ENCODE measurements at regions not wholly inside any gene's neighbourhood (a gene's known extent, or its start where the extent isn't known, plus 50 kb on each side); places are given as distances from the start of the nearest gene placed in this dataset.

GRCh38 chr18:40473221-40474029 is 1481.6 kb upstream of the PIK3C3 start:
- Mint-ChIP-seq H3K36me3 (no peaks in the 10 kb centered on the region), H3K27me3 (no peaks in the 10 kb centered on the region), H3K4me1 (no peaks in the 10 kb centered on the region), H3K27ac (no peak overlapping the region), H3K4me3 (no peak overlapping the region), H3K9me3 (peaks cover 3 to 25% (median 13%) of the 10 kb centered on the region in 8 donors)
- ChIA-PET CTCF (ENCODE audit: partially characterized antibody) (no interaction called here), POLR2A (ENCODE audit: partially characterized antibody) (no interaction called here)
- Histone ChIP-seq H3K4me3 (ENCODE audit: low read length in 2 of 2) (no peak overlapping the region), H3K9me3 (ENCODE audit: control insufficient read depth in 1 of 2, low read length in 2 of 2) (peaks cover 0 to 6% of the 10 kb centered on the region in 2 donors), H3K27me3 (ENCODE audit: insufficient read depth, low read length) (no peaks in the 10 kb centered on the region), H3K36me3 (ENCODE audit: insufficient read depth, low read length) (no peaks in the 10 kb centered on the region), H3K4me1 (ENCODE audit: insufficient read depth, low read length) (no peaks in the 10 kb centered on the region), H3K27ac (ENCODE audit: low read depth, low read length) (no peak overlapping the region)
- intact Hi-C loops (cut with micrococcal nuclease), result no loop called here
- no peak for DNase-seq

DNA sequence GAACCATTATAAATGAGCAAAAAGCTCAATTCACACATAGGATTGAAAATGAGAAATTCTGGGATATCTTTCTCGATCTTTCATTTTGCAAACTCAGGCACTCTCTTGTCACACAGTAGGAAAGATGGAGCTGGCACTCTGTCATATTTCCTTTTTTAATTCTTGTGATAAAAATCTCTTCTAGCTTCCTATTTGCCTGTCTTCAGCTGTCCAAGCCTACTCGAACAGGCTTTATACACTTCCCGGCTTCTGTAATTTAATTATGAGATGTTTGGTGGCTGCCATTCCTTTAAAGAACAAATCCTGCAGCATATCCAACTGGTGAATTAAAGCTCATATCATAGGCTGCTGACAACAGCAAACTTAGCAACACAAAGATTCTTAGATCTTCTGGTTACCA is 1484.3 kb upstream of the PIK3C3 start:
- intact Hi-C loops (cut with micrococcal nuclease), result no loop called here

DNA sequence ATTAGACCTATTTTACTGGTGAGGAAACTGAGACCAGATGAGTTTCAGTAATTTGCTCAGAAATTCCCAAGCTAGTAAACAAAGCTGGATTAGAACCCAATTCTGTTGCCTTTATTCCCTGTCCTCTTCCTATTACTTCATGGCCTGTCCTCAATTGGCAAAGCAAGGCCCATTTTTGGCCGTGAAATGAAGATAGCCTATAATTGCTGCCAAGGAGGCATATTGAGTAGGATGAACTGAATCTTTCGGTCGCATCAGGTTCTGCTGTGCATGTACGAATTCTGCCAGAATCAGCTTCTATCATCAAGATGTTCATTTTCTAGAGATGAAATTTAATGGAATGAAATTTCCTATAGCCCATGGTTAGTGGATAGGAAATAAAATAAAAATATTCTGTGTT is 1485.2 kb upstream of the PIK3C3 start:
- DNase-seq, result no peak
- Mint-ChIP-seq H3K27ac (no peak overlapping the region), H3K36me3 (no peaks in the 10 kb centered on the region), H3K27me3 (no peaks in the 10 kb centered on the region), H3K4me1 (no peaks in the 10 kb centered on the region), H3K4me3 (no peak overlapping the region), H3K9me3 (peaks cover 7 to 29% (median 15%) of the 10 kb centered on the region in 8 donors)
- no peaks in the 10 kb centered on the region for H3K4me1 ChIP-seq (ENCODE audit: insufficient read depth, low read length)
- H3K36me3 ChIP-seq (ENCODE audit: insufficient read depth, low read length), result no peaks in the 10 kb centered on the region
- no peaks in the 10 kb centered on the region for H3K27me3 ChIP-seq (ENCODE audit: insufficient read depth, low read length)
- H3K9me3 ChIP-seq (ENCODE audit: control insufficient read depth in 1 of 2, low read length in 2 of 2), result peaks cover 0 to 6% of the 10 kb centered on the region in 2 donors
- H3K4me3 ChIP-seq (ENCODE audit: low read length in 2 of 2), result no peak overlapping the region
- H3K27ac ChIP-seq (ENCODE audit: low read depth, low read length), result no peak overlapping the region
- POLR2A ChIA-PET (ENCODE audit: partially characterized antibody), result no interaction called here
- intact Hi-C loops (cut with micrococcal nuclease), result no loop called here
- CTCF ChIA-PET (ENCODE audit: partially characterized antibody), result no interaction called here

More for the DNA sequence above, 1484.3 kb upstream of the PIK3C3 start:
- Mint-ChIP-seq H3K27me3 (no peaks in the 10 kb centered on the region), H3K36me3 (no peaks in the 10 kb centered on the region), H3K27ac (no peak overlapping the region), H3K4me1 (no peaks in the 10 kb centered on the region), H3K4me3 (no peak overlapping the region), H3K9me3 (peaks cover 6 to 25% (median 15%) of the 10 kb centered on the region in 8 donors)
- no peaks in the 10 kb centered on the region for H3K4me1 ChIP-seq (ENCODE audit: insufficient read depth, low read length)
- no peaks in the 10 kb centered on the region for H3K27me3 ChIP-seq (ENCODE audit: insufficient read depth, low read length)
- peaks cover 0 to 6% of the 10 kb centered on the region in 2 donors for H3K9me3 ChIP-seq (ENCODE audit: control insufficient read depth in 1 of 2, low read length in 2 of 2)
- ChIA-PET POLR2A (ENCODE audit: partially characterized antibody) (no interaction called here), CTCF (ENCODE audit: partially characterized antibody) (no interaction called here)
- H3K36me3 ChIP-seq (ENCODE audit: insufficient read depth, low read length), result no peaks in the 10 kb centered on the region
- H3K4me3 ChIP-seq (ENCODE audit: low read length in 2 of 2), result no peak overlapping the region
- DNase-seq, result no peak
- H3K27ac ChIP-seq (ENCODE audit: low read depth, low read length), result no peak overlapping the region

- Histone ChIP-seq H3K27me3 (ENCODE audit: insufficient read depth, low read length) (no peaks in the 10 kb centered on the region), H3K4me1 (ENCODE audit: insufficient read depth, low read length) (no peaks in the 10 kb centered on the region), H3K9me3 (ENCODE audit: control insufficient read depth in 1 of 2, low read length in 2 of 2) (peaks cover 0 to 6% of the 10 kb centered on the region in 2 donors), H3K36me3 (ENCODE audit: insufficient read depth, low read length) (no peaks in the 10 kb centered on the region), H3K27ac (ENCODE audit: low read depth, low read length) (no peak overlapping the region), H3K4me3 (ENCODE audit: low read length in 2 of 2) (no peak overlapping the region)
- Mint-ChIP-seq H3K27me3 (no peaks in the 10 kb centered on the region), H3K4me3 (no peak overlapping the region), H3K4me1 (no peaks in the 10 kb centered on the region), H3K27ac (no peak overlapping the region), H3K36me3 (no peaks in the 10 kb centered on the region), H3K9me3 (peaks cover 7 to 28% (median 15%) of the 10 kb centered on the region in 8 donors)
- DNase-seq, result no peak
- intact Hi-C loops (cut with micrococcal nuclease), result no loop called here
- POLR2A ChIA-PET (ENCODE audit: partially characterized antibody), result no interaction called here
- CTCF ChIA-PET (ENCODE audit: partially characterized antibody), result no interaction called here
Measured at GRCh38 chr18:40469316-40469715, 1485.7 kb upstream of the PIK3C3 start.

GRCh38 chr18:40464032-40464431 is 1491.0 kb upstream of the PIK3C3 start:
- Mint-ChIP-seq H3K4me3 (no peak overlapping the region), H3K27me3 (no peaks in the 10 kb centered on the region), H3K36me3 (no peaks in the 10 kb centered on the region), H3K27ac (no peak overlapping the region), H3K9me3 (peaks cover 4 to 18% (median 9%) of the 10 kb centered on the region in 8 donors), H3K4me1 (no peaks in the 10 kb centered on the region)
- Histone ChIP-seq H3K27ac (ENCODE audit: low read depth, low read length) (no peak overlapping the region), H3K4me1 (ENCODE audit: insufficient read depth, low read length) (no peaks in the 10 kb centered on the region), H3K4me3 (ENCODE audit: low read length in 2 of 2) (no peak overlapping the region), H3K36me3 (ENCODE audit: insufficient read depth, low read length) (no peaks in the 10 kb centered on the region), H3K27me3 (ENCODE audit: insufficient read depth, low read length) (no peaks in the 10 kb centered on the region), H3K9me3 (ENCODE audit: control insufficient read depth in 1 of 2, low read length in 2 of 2) (no peaks in the 10 kb centered on the region)
- CTCF ChIA-PET (ENCODE audit: partially characterized antibody), result no interaction called here
- intact Hi-C loops (cut with micrococcal nuclease), result no loop called here
- POLR2A ChIA-PET (ENCODE audit: partially characterized antibody), result no interaction called here
- no peak for DNase-seq

DNA sequence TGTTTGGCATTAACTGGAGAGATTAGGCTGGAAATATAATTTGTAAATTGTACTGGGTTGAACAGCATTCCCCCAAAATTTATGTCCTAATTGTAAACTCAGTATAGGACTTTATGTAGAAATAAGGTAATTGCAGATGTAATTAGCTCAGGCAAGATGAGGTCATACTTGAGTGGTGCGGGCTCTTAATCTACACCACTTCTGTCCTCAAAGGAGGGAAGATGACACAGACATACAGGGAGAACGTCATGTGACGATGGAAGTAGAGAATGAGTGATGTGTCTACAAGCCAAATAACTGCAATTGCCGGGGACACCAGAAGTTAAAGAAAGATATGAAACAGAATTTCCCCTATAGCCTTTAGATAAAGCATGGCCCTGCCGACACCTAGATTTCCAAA is 1501.1 kb upstream of the PIK3C3 start:
- H3K4me3 ChIP-seq (ENCODE audit: low read length in 2 of 2), result no peak overlapping the region
- H3K36me3 ChIP-seq (ENCODE audit: insufficient read depth, low read length), result no peaks in the 10 kb centered on the region
- ChIA-PET CTCF (ENCODE audit: partially characterized antibody) (no interaction called here), POLR2A (ENCODE audit: partially characterized antibody) (no interaction called here)
- no peaks in the 10 kb centered on the region for H3K9me3 ChIP-seq (ENCODE audit: control insufficient read depth in 1 of 2, low read length in 2 of 2)
- no peak overlapping the region for H3K27ac Mint-ChIP-seq
- H3K9me3 Mint-ChIP-seq, result peaks cover 2 to 24% (median 12%) of the 10 kb centered on the region in 8 donors
- no peak overlapping the region for H3K27ac ChIP-seq (ENCODE audit: low read depth, low read length)
- H3K4me1 Mint-ChIP-seq, result no peaks in the 10 kb centered on the region
- H3K4me1 ChIP-seq (ENCODE audit: insufficient read depth, low read length), result no peaks in the 10 kb centered on the region
- H3K27me3 ChIP-seq (ENCODE audit: insufficient read depth, low read length), result no peaks in the 10 kb centered on the region
- no peaks in the 10 kb centered on the region for H3K36me3 Mint-ChIP-seq
- intact Hi-C loops (cut with micrococcal nuclease), result no loop called here
- no peaks in the 10 kb centered on the region for H3K27me3 Mint-ChIP-seq
- no peak overlapping the region for H3K4me3 Mint-ChIP-seq
- no peak for DNase-seq

- Mint-ChIP-seq H3K36me3 (no peaks in the 10 kb centered on the region), H3K4me1 (no peaks in the 10 kb centered on the region), H3K9me3 (peaks cover 0 to 24% (median 12%) of the 10 kb centered on the region in 8 donors), H3K4me3 (no peak overlapping the region), H3K27me3 (no peaks in the 10 kb centered on the region), H3K27ac (no peak overlapping the region)
- H3K36me3 ChIP-seq (ENCODE audit: insufficient read depth, low read length), result no peaks in the 10 kb centered on the region
- ChIA-PET CTCF (ENCODE audit: partially characterized antibody) (no interaction called here), POLR2A (ENCODE audit: partially characterized antibody) (no interaction called here)
- H3K27ac ChIP-seq (ENCODE audit: low read depth, low read length), result no peak overlapping the region
- no peaks in the 10 kb centered on the region for H3K27me3 ChIP-seq (ENCODE audit: insufficient read depth, low read length)
- H3K4me3 ChIP-seq (ENCODE audit: low read length in 2 of 2), result no peak overlapping the region
- no peaks in the 10 kb centered on the region for H3K9me3 ChIP-seq (ENCODE audit: control insufficient read depth in 1 of 2, low read length in 2 of 2)
- intact Hi-C loops (cut with micrococcal nuclease), result no loop called here
- H3K4me1 ChIP-seq (ENCODE audit: insufficient read depth, low read length), result no peaks in the 10 kb centered on the region
- DNase-seq, result no peak
Measured at GRCh38 chr18:40452599-40452998, 1502.4 kb upstream of the PIK3C3 start.

All from CD4-positive, alpha-beta memory T cell (primary cell).